Right kidney (tissue), 1 donor: ENCODE measurements at regions not wholly inside any gene's neighbourhood (a gene's known extent, or its start where the extent isn't known, plus 50 kb on each side); places are given as distances from the start of the nearest gene placed in this dataset.

ENCODE experiments used
- DNase-seq: peaks from one replicate; pipeline ENCODE4 v3.0.0-alpha.2; 2016

- DNase-seq: no peak
These were observed 170.3 kb upstream of the SLC24A5 start for GRCh38 chr15:47950447-47950846.

DNA sequence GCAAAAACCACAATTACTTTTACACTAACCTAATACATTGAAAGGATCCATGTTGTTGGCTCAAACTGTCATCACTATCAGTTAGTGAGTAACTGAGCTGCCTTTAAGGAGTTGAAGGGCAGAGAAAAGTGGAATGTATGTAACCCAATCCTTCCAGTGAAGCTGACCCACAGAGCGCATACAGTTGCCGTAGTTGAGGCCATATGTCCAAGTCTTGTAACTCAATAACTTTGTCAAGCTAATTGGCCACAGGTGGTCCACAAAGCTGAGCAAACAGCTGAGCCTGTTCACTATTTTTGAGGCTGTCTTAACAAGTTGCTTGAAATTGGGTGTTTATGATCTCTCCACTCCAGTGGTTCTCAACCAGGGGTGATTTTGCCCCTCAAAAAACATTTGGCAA, 169.0 kb upstream of the SLC24A5 start:
- DNase-seq: no peak

DNA sequence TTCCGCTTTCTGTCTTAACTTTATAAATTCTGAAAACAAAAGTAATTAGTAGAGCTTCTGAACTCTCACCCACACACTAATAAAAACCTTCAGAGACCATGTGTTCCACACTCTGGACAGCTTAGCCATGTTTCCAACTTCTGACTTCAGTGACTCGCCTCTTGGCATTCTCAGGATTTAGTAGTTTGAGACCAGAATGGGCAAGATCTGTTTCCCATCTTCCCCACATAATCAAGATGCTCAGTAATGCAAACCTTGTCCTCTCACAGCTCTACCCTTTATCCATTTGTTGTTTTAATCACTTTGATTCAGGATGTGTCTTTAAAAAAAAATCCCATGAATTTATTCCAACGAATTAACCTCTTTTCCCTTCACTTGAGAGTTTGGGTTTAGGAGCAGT, 166.6 kb upstream of the SLC24A5 start:
- DNase-seq: no peak

DNA sequence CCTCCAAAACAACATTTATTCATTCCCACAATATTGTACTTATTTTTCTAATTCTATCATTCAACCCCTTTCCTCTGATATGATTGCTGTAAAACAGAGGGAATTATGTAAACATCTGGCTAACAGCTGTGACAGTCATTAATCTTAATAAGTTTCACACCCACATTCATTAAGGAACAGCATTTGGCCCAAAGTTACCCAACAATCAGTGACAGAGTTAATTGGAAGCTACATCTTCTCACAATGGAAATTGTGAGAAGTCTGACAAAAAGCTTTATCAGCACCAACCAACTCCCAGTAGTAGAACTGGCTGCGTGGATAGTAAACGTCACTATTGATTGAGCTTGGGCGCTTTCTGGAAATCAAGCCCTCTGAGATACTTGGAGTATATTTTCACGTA, 165.8 kb upstream of the SLC24A5 start:
- DNase-seq: no peak

DNA sequence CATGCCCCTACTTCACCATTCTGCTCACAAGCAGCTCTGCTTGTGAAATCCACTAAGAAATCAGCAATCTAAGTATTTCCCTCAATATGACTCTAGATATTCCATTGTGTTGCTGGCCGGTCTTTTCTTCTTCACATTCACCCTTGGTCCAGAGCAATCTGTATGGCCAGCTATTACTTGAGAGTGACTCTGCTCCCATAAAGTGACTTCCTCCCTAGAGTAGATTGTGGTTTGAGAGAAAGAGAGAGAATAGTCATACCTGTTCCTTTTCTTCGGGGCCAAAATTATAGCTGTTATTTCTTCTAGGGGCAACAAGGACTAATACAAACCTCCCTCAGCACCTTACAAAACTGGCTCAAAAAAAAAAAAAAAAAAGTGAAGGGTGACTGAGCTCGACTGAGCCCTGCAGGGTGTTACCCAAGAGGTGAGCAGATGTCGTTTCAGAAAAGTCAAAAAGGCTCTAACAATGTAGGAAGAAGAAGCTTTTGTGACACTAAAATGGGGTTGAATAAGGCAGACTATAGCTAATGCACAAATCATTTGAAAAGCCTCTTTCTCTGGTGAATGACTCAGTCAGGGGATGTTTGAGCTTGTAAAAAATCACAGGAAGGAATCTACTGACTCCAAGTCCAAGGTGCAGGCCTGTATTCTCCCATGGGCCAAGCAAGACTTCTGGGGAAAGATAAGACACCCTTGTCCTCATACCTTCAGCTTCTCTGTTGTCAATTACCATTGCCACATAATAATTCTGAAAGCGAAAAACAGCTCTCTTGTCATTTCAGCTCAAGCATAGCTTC, 161.0 kb upstream of the SLC24A5 start:
- no peak for DNase-seq

DNA sequence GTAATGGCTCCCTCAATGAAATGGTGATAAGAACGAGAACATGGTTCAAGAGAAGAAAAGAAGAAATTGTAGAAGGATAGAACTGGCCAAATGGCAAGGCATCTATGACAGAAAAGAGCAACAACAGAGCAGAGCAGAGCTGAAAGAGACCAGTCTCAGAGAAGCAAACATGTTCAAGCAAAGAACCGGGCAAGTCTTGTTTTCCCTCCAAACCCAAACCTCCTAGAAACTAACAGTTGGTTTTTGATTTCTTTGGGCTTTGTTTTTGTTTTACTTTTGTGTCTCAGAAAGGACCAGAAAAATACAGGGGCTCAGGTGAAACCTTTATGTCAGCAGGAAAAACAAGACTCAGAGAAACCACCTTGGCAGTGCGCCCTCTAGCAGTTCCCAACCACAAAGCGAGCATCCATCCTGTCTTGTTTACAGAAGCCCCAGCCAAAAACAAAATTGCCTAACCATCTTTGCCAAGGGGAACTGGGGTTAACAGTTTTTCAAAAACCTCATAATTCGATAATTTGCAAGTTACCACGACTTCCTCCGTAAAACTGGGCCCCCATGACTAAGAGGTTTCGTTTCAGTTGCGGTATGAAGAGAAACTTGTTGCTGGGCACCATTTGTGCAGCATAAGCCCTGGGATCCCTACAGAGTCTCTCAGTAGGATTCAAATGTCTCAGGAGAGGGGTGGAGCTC, 159.2 kb upstream of the SLC24A5 start:
- DNase-seq: no peak

- DNase-seq: no peak
These were observed 157.5 kb upstream of the SLC24A5 start for GRCh38 chr15:47963265-47963664.

GRCh38 chr15:47964229-47964628, 156.6 kb upstream of the SLC24A5 start:
- DNase-seq: no peak

DNA sequence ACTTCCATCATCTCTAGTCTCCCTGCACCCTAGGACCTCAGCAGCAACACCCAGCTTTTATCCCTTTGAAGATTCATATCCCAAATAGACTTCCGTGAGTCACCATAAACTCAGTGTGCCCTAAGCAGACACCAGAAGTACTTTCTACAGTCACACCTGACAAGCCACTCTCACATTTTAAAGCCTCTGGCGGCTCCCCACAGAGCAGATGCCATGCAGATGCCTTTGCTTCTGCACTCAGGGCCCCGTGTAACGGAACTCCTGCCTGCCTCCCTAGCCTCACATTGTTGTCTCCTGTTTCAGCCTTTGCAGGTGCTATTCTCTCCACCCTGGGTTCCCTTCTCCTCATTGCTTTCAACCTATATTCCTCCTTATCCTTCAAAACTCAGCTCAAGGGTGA, 155.5 kb upstream of the SLC24A5 start:
- DNase-seq: no peak

DNA sequence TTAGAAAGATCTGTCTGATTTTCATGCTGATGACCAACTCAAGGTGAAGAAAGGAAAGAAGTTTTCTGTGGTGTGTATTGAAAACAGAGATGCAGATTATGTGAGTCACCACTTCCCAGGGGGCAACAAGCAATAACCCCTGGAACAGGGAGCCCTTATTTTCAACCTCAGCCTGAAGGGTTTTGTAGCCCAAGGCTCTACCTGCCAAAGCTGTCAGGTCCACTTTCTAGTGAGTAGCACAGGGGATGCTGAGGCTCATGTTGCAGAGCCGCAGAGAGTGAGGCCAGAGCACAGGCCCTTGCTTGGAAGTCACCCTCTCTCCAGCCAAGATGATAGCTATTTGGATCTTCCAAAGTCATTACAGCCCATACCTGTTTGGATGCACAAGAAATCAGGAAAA, 152.2 kb upstream of the SLC24A5 start:
- DNase-seq: no peak

GRCh38 chr15:47971637-47972036, 149.2 kb upstream of the SLC24A5 start:
- DNase-seq: no peak

DNA sequence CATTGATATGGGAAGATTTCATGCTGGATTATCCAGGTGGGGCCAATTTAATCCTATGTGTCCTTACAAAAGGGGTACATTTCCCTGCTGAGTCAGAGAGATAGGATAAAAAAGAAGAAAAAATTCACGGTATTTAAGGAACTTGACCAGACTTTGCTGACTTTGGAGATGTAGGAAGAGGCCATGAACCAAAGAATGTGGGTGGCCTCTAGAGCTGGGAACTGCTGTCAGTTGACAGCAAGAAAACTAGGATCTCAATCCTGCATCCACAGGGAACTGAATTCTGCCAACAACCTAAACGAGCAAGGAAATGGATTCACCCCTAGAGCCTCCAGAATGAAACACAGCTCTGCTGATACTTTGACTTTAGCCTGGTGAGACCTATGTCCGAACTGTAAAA, 148.1 kb upstream of the SLC24A5 start:
- DNase-seq: no peak

- no peak for DNase-seq
These were observed 146.1 kb upstream of the SLC24A5 start for GRCh38 chr15:47974724-47975123.

DNA sequence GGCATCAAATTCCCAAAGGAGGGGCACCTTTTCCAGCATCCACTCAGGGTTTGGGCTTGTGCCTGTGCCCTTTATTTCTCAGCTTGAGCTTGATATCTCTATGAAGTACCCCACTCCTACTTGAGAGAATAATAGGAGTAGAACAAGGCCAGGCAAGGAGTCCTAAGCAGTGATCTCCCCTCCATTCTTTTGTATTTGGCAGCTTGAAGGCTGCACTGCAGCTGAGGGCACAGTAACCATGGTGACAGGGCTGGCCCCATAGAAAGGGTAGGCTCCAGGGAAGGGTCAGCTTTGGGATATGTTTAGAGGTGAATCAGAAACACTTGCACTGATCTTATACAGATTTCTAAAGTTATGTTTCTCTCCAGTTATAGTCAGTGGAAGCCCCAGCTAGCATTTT, 145.4 kb upstream of the SLC24A5 start:
- no peak for DNase-seq

- no peak for DNase-seq
These were observed 137.3 kb upstream of the SLC24A5 start for GRCh38 chr15:47983533-47983932.

GRCh38 chr15:47985568-47985967, 135.2 kb upstream of the SLC24A5 start:
- no peak for DNase-seq

DNA sequence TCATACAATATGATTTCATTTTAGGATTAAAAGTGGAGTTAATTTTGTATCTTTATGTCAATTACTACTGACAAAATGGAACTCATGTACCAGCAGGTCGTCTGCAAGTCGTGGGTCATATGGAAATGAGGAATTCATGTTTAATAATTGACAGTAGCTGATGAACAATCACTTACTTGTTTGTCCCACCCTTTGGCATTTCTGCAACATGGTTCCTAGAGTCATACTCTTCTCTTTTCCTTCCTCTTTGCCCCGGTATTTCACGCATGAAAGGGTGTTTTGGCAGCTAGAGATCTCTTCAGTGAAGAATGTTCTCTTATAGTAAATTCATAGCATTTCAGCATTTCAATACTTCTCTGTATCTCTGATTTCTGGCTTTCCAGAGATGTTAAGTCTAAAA, 133.3 kb upstream of the SLC24A5 start:
- DNase-seq: no peak

GRCh38 chr15:47987908-47988532, 132.8 kb upstream of the SLC24A5 start:
- no peak for DNase-seq

GRCh38 chr15:47988564-47988963, 132.2 kb upstream of the SLC24A5 start:
- DNase-seq: no peak

DNA sequence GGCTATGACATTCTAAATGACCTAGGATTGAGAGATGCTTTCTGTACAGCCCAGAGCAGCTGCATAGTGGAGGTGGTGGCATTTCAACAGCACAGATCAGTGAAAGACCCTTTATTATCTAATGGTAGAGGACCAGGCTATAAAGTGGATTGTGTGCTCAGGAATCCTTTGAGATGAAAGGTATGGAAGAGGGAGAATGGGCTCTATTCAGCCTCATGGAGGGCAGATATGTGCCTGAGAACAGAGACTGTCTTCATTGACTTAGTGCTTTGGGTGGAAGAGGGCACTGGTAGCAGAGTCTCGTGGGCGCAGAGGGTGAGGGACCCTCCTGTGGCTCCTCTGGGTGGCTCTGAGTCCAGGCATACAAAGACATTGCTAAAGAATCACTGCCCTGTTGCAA, 130.0 kb upstream of the SLC24A5 start:
- DNase-seq: no peak

GRCh38 chr15:47991357-47991756, 129.4 kb upstream of the SLC24A5 start:
- no peak for DNase-seq

DNA sequence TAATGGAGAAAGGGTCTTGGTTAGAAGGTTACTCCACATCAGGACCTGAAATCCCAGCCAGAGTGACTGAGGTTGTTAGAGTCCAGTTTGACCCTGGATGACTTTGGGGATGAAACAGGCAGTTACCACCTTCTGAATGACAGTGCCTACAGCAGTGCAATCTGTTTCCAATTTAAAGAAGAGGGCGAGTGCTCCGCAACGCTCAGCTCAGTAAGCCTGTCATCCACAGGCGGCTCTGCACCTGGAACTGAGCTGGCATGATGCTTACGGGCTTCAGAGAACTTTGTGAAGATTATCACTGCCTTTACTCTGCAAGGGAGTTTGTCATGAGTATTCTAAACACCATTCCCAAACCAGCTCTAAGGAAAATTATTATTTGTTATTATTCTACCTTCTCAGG, 127.7 kb upstream of the SLC24A5 start:
- no peak for DNase-seq

GRCh38 chr15:47997195-47998080, 123.4 kb upstream of the SLC24A5 start:
- no peak for DNase-seq
